GM23338 (cell line): ENCODE measurements at regions not wholly inside any gene's neighbourhood (a gene's known extent, or its start where the extent isn't known, plus 50 kb on each side); places are given as distances from the start of the nearest gene placed in this dataset.
"Not testable (repeated sequence)": the region's sequence is repeated elsewhere in the genome, so short reads cannot be mapped to it uniquely, and the experiment has no call there.

ENCODE experiments used
- CREB1 ChIP-seq: fragments of 250-450 bp; sonication (Bioruptor Pico); IDR thresholded peaks from 2 replicates; pipeline ENCODE4 v1.5.0; 2020; ENCODE audit warnings: low read depth, mild to moderate bottlenecking, moderate library complexity
- EZH2 ChIP-seq: fragments of 200-600 bp; sonication (generic); IDR thresholded peaks from one replicate; pipeline ENCODE4 v1.8.0; 2017; ENCODE audit warnings: antibody characterized with exemption, mild to moderate bottlenecking, low read depth; ENCODE audit not compliant: unreplicated experiment
- EZH2phosphoT487 ChIP-seq: fragments of 200-600 bp; sonication (generic); IDR thresholded peaks from one replicate; pipeline ENCODE4 v1.8.1; 2018; ENCODE audit warnings: antibody characterized with exemption; ENCODE audit not compliant: unreplicated experiment
- JUNB ChIP-seq: IDR thresholded peaks from one replicate; pipeline ENCODE4 v1.6.1; 2016; ENCODE audit warnings: antibody characterized with exemption; ENCODE audit not compliant: unreplicated experiment
- POLR2AphosphoS5 ChIP-seq: IDR thresholded peaks from 2 replicates; pipeline ENCODE4 v1.6.1; 2016; ENCODE audit warnings: antibody characterized with exemption, low read depth
- STAT1 ChIP-seq: IDR thresholded peaks from one replicate; pipeline ENCODE4 v1.6.1; 2016; ENCODE audit warnings: antibody characterized with exemption; ENCODE audit not compliant: unreplicated experiment
- ZNF114 ChIP-seq: fragments of 250-450 bp; sonication (Bioruptor Pico); IDR thresholded peaks from 2 replicates; pipeline ENCODE4 v1.5.0; 2020; ENCODE audit warnings: mild to moderate bottlenecking, moderate library complexity
- TF ChIP-seq, protein P1 (sequence below), 2 experiments: fragments of 200-600 bp in 1 of 2; sonication (generic) in 1 of 2; conservative IDR thresholded peaks; 2 replicates each; pipeline versions ENCODE4 v1.5.1 to v1.6.1; 2016 to 2017; ENCODE audit warnings: antibody characterized with exemption in 2 of 2, low read depth in 2 of 2, mild to moderate bottlenecking in 2 of 2, moderate library complexity in 1 of 2
- TF ChIP-seq, protein P2 (sequence below): IDR thresholded peaks from one replicate; pipeline ENCODE4 v1.6.1; 2018; ENCODE audit warnings: antibody characterized with exemption; ENCODE audit not compliant: unreplicated experiment

DNA sequence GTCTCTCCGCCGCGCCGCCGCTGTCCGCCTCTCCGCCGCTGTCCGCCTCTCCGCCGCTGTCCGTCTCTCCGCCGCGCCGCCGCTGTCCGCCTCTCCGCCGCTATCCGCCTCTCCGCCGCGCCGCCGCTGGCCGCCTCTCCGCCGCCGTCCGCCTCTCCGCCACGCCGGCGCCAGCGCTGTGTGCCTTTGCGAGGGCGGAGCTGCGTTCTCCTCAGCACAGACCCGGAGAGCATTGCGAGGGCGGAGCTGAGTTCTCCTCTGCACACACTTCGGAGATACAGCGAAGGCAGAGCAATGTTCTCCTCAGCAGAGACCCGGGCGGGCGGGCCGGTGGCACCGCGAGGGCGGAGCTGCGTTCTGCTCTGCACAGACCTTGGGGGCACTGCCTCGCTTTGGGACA lies 327.4 kb upstream of the PLGLB1 start:
- TF ChIP-seq, protein P1, sequence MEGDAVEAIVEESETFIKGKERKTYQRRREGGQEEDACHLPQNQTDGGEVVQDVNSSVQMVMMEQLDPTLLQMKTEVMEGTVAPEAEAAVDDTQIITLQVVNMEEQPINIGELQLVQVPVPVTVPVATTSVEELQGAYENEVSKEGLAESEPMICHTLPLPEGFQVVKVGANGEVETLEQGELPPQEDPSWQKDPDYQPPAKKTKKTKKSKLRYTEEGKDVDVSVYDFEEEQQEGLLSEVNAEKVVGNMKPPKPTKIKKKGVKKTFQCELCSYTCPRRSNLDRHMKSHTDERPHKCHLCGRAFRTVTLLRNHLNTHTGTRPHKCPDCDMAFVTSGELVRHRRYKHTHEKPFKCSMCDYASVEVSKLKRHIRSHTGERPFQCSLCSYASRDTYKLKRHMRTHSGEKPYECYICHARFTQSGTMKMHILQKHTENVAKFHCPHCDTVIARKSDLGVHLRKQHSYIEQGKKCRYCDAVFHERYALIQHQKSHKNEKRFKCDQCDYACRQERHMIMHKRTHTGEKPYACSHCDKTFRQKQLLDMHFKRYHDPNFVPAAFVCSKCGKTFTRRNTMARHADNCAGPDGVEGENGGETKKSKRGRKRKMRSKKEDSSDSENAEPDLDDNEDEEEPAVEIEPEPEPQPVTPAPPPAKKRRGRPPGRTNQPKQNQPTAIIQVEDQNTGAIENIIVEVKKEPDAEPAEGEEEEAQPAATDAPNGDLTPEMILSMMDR (conservative IDR thresholded peaks at IDR 0.05; ENCODE audit: low read depth in 2 of 2): not testable (repeated sequence)
- TF ChIP-seq ZNF114 (CRISPR knock-in tag); EZH2; POLR2AphosphoS5; CREB1 (CRISPR knock-in tag); EZH2phosphoT487; STAT1; JUNB: not testable (repeated sequence)
- TF ChIP-seq, protein P2, sequence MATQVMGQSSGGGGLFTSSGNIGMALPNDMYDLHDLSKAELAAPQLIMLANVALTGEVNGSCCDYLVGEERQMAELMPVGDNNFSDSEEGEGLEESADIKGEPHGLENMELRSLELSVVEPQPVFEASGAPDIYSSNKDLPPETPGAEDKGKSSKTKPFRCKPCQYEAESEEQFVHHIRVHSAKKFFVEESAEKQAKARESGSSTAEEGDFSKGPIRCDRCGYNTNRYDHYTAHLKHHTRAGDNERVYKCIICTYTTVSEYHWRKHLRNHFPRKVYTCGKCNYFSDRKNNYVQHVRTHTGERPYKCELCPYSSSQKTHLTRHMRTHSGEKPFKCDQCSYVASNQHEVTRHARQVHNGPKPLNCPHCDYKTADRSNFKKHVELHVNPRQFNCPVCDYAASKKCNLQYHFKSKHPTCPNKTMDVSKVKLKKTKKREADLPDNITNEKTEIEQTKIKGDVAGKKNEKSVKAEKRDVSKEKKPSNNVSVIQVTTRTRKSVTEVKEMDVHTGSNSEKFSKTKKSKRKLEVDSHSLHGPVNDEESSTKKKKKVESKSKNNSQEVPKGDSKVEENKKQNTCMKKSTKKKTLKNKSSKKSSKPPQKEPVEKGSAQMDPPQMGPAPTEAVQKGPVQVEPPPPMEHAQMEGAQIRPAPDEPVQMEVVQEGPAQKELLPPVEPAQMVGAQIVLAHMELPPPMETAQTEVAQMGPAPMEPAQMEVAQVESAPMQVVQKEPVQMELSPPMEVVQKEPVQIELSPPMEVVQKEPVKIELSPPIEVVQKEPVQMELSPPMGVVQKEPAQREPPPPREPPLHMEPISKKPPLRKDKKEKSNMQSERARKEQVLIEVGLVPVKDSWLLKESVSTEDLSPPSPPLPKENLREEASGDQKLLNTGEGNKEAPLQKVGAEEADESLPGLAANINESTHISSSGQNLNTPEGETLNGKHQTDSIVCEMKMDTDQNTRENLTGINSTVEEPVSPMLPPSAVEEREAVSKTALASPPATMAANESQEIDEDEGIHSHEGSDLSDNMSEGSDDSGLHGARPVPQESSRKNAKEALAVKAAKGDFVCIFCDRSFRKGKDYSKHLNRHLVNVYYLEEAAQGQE: not testable (repeated sequence)
